ENCODE measurements at regions not wholly inside any gene's neighbourhood (a gene's known extent, or its start where the extent isn't known, plus 50 kb on each side); places are given as distances from the start of the nearest gene placed in this dataset.

DNA sequence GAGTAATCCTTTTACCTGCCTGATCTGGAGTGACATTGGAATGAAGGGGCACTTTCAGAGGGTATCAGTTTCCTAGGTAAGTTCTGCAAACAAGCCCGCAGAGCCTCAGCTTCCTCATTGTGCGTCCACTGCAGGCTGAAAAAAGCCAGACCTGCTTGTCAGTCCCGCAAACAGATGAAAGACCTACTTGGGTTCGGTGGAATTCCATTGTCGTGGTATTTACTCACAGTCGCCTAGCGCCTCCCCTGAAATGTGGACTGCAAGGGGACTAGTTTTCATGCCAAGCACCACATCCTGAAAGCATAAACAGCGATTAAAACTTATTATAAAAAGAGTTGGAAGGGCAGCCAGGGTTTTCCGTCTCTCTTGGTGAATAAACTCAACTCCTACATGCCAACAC is 121.5 kb downstream of the PAX1 start:
- WGBS = 24% methylated on average over 9 of the region's 9 CpGs

DNA sequence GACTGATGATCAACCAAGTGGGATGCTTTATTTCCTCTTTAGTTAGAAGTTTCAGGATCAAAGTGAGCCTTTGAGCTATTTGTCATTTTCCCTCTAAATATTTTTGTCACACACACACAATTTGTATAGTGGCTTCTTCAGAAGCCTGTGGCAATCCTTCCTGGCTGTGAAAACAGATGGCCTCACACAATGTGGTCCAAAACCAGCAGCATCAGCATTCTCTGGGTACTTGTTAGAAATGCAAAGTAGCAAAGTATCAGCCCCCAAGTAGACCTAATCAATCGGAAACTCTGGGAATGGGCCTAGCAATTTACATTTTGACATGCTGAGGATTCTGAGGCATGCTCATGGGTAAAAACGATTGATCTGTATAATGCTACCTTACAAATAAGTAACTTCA is 115.9 kb downstream of the PAX1 start:
- Histone ChIP-seq H3K27me3 (ENCODE audit: control insufficient read depth in 4 of 4, insufficient read depth in 4 of 4, low read length in 3 of 4) (no peaks in the 10 kb centered on the region), H3K4me1 (ENCODE audit: control insufficient read depth in 4 of 4, insufficient read depth in 4 of 4, low read length in 3 of 4) (no peaks in the 10 kb centered on the region), H3K4me3 (ENCODE audit: low read depth in 1 of 3, low read length in 3 of 3) (no peak overlapping the region), H3K9me3 (ENCODE audit: control insufficient read depth in 4 of 4, low read length in 3 of 4) (no peaks in the 10 kb centered on the region), H3K9ac (ENCODE audit: low read depth in 1 of 2, low read length in 2 of 2) (no peak overlapping the region), H3K27ac (ENCODE audit: low read depth in 1 of 2, low read length in 2 of 2) (no peak overlapping the region), H3K36me3 (ENCODE audit: control insufficient read depth in 4 of 4, insufficient read depth in 3 of 4, low read depth in 1 of 4, low read length in 3 of 4) (no peaks in the 10 kb centered on the region)
- WGBS = 40% methylated on average over 2 of the region's 2 CpGs
- DNase-seq (ENCODE audit: low spot score) = no peak
- TF ChIP-seq, protein P1, sequence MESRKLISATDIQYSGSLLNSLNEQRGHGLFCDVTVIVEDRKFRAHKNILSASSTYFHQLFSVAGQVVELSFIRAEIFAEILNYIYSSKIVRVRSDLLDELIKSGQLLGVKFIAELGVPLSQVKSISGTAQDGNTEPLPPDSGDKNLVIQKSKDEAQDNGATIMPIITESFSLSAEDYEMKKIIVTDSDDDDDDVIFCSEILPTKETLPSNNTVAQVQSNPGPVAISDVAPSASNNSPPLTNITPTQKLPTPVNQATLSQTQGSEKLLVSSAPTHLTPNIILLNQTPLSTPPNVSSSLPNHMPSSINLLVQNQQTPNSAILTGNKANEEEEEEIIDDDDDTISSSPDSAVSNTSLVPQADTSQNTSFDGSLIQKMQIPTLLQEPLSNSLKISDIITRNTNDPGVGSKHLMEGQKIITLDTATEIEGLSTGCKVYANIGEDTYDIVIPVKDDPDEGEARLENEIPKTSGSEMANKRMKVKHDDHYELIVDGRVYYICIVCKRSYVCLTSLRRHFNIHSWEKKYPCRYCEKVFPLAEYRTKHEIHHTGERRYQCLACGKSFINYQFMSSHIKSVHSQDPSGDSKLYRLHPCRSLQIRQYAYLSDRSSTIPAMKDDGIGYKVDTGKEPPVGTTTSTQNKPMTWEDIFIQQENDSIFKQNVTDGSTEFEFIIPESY (IDR thresholded peaks at IDR 0.05) = no peak
- TF ChIP-seq TAF1 (conservative IDR thresholded peaks at IDR 0.05) = no peak
- no peak for TF ChIP-seq NR2F2 (IDR thresholded peaks at IDR 0.05)
- no peak for TF ChIP-seq RXRA (IDR thresholded peaks at IDR 0.05)
- TF ChIP-seq FOXA1 (IDR thresholded peaks at IDR 0.05) = no peak
- no peak for TF ChIP-seq FOXA2 (IDR thresholded peaks at IDR 0.05)
- TF ChIP-seq, protein P2, sequence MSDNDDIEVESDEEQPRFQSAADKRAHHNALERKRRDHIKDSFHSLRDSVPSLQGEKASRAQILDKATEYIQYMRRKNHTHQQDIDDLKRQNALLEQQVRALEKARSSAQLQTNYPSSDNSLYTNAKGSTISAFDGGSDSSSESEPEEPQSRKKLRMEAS (IDR thresholded peaks at IDR 0.05) = no peak
- no peak for TF ChIP-seq YY1 (IDR thresholded peaks at IDR 0.05)

More for the DNA sequence above, 121.5 kb downstream of the PAX1 start:
- Histone ChIP-seq H3K36me3 (ENCODE audit: control insufficient read depth in 4 of 4, insufficient read depth in 3 of 4, low read depth in 1 of 4, low read length in 3 of 4) (no peaks in the 10 kb centered on the region), H3K4me3 (ENCODE audit: low read depth in 1 of 3, low read length in 3 of 3) (no peak overlapping the region), H3K9me3 (ENCODE audit: control insufficient read depth in 4 of 4, low read length in 3 of 4) (no peaks in the 10 kb centered on the region), H3K27me3 (ENCODE audit: control insufficient read depth in 4 of 4, insufficient read depth in 4 of 4, low read length in 3 of 4) (peaks cover 0 to 4% (median 4%) of the 10 kb centered on the region in 4 donors), H3K9ac (ENCODE audit: low read depth in 1 of 2, low read length in 2 of 2) (no peak overlapping the region), H3K27ac (ENCODE audit: low read depth in 1 of 2, low read length in 2 of 2) (no peak overlapping the region), H3K4me1 (ENCODE audit: control insufficient read depth in 4 of 4, insufficient read depth in 4 of 4, low read length in 3 of 4) (no peaks in the 10 kb centered on the region)
- TF ChIP-seq, protein P3, sequence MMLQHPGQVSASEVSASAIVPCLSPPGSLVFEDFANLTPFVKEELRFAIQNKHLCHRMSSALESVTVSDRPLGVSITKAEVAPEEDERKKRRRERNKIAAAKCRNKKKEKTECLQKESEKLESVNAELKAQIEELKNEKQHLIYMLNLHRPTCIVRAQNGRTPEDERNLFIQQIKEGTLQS (IDR thresholded peaks at IDR 0.05) = no peak
- TF ChIP-seq RXRA (IDR thresholded peaks at IDR 0.05) (no peak), RAD21 (IDR thresholded peaks at IDR 0.05) (no peak), NR2F2 (IDR thresholded peaks at IDR 0.05) (no peak), GABPA (IDR thresholded peaks at IDR 0.05 in 1 of 2, conservative IDR thresholded peaks at IDR 0.05 in 1 of 2) (no peak), TAF1 (conservative IDR thresholded peaks at IDR 0.05) (no peak), HNF4G (IDR thresholded peaks at IDR 0.05) (no peak), EGR1 (IDR thresholded peaks at IDR 0.05; ENCODE audit: low read depth in 2 of 2) (no peak), FOXA1 (IDR thresholded peaks at IDR 0.05) (no peak), FOXA2 (IDR thresholded peaks at IDR 0.05) (no peak), YY1 (IDR thresholded peaks at IDR 0.05) (no peak), SP1 (IDR thresholded peaks at IDR 0.05) (no peak), JUND (IDR thresholded peaks at IDR 0.05) (no peak), HNF4A (conservative IDR thresholded peaks at IDR 0.05) (no peak)
- TF ChIP-seq, protein P4, sequence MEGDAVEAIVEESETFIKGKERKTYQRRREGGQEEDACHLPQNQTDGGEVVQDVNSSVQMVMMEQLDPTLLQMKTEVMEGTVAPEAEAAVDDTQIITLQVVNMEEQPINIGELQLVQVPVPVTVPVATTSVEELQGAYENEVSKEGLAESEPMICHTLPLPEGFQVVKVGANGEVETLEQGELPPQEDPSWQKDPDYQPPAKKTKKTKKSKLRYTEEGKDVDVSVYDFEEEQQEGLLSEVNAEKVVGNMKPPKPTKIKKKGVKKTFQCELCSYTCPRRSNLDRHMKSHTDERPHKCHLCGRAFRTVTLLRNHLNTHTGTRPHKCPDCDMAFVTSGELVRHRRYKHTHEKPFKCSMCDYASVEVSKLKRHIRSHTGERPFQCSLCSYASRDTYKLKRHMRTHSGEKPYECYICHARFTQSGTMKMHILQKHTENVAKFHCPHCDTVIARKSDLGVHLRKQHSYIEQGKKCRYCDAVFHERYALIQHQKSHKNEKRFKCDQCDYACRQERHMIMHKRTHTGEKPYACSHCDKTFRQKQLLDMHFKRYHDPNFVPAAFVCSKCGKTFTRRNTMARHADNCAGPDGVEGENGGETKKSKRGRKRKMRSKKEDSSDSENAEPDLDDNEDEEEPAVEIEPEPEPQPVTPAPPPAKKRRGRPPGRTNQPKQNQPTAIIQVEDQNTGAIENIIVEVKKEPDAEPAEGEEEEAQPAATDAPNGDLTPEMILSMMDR (IDR thresholded peaks at IDR 0.05; ENCODE audit: low read depth, low read length, missing input control) = no peak
- TF ChIP-seq, protein P5, sequence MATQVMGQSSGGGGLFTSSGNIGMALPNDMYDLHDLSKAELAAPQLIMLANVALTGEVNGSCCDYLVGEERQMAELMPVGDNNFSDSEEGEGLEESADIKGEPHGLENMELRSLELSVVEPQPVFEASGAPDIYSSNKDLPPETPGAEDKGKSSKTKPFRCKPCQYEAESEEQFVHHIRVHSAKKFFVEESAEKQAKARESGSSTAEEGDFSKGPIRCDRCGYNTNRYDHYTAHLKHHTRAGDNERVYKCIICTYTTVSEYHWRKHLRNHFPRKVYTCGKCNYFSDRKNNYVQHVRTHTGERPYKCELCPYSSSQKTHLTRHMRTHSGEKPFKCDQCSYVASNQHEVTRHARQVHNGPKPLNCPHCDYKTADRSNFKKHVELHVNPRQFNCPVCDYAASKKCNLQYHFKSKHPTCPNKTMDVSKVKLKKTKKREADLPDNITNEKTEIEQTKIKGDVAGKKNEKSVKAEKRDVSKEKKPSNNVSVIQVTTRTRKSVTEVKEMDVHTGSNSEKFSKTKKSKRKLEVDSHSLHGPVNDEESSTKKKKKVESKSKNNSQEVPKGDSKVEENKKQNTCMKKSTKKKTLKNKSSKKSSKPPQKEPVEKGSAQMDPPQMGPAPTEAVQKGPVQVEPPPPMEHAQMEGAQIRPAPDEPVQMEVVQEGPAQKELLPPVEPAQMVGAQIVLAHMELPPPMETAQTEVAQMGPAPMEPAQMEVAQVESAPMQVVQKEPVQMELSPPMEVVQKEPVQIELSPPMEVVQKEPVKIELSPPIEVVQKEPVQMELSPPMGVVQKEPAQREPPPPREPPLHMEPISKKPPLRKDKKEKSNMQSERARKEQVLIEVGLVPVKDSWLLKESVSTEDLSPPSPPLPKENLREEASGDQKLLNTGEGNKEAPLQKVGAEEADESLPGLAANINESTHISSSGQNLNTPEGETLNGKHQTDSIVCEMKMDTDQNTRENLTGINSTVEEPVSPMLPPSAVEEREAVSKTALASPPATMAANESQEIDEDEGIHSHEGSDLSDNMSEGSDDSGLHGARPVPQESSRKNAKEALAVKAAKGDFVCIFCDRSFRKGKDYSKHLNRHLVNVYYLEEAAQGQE (IDR thresholded peaks at IDR 0.05) = no peak
- TF ChIP-seq, protein P1 (IDR thresholded peaks at IDR 0.05) = no peak
- DNase-seq (ENCODE audit: low spot score) = no peak

All from liver (tissue), 8 donors.